Skeletal muscle satellite cell (primary cell): ENCODE measurements at regions not wholly inside any gene's neighbourhood (a gene's known extent, or its start where the extent isn't known, plus 50 kb on each side); places are given as distances from the start of the nearest gene placed in this dataset.
A peak's percentile ranks its signal among the peaks of the same experiment; 100 is the strongest.

ENCODE experiments used
- H3K27me3 ChIP-seq: 2 replicates; pipeline ENCODE4 v1.7.0; 2013; ENCODE audit warnings: low read length; ENCODE audit not compliant: control insufficient read depth, insufficient read depth
- H3K36me3 ChIP-seq: 2 replicates; pipeline ENCODE4 v1.7.0; 2013; ENCODE audit warnings: mild to moderate bottlenecking, control low read depth, low read length; ENCODE audit not compliant: insufficient read depth
- H3K4me1 ChIP-seq: 2 replicates; pipeline ENCODE4 v1.7.0; 2013; ENCODE audit warnings: low read length; ENCODE audit not compliant: control insufficient read depth, insufficient read depth
- H3K4me2 ChIP-seq: 2 replicates; pipeline ENCODE4 v1.7.0; 2013; ENCODE audit warnings: mild to moderate bottlenecking, low read length
- H3K4me3 ChIP-seq: 2 replicates; pipeline ENCODE4 v1.7.0; 2013; ENCODE audit warnings: low read length
- H3K9ac ChIP-seq: 2 replicates; pipeline ENCODE4 v1.7.0; 2013; ENCODE audit warnings: mild to moderate bottlenecking, low read depth, low read length, moderate library complexity
- H3K9me3 ChIP-seq: replicated peaks from 2 replicates; pipeline ENCODE4 v1.7.0; 2013; ENCODE audit warnings: mild to moderate bottlenecking, control low read depth, low read length

DNA sequence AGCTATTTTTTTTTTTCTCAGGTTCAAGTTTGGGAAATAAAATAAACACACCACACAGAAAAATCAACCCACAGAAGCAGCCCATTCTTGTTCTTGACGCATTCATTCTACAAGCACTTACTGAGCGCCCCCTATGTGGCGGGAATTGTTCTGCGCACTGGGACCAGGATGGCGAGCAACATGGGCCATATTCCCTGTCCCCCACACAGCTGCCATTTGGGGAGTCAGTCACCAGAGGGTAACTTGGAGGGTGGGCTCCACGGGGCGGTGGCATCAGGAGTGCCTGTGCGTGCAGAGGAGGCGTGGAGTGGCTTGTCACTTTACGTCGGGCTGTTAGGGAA lies 185.0 kb upstream of the PDE10A start:
- peaks cover 4% of the 10 kb centered on the region for H3K4me1 ChIP-seq
- no peak overlapping the region for H3K4me3 ChIP-seq
- no peak overlapping the region for H3K4me2 ChIP-seq
- H3K9me3 ChIP-seq: no peaks in the 10 kb centered on the region
- H3K36me3 ChIP-seq: no peaks in the 10 kb centered on the region
- no peak overlapping the region for H3K9ac ChIP-seq
- H3K27me3 ChIP-seq: peaks cover 29% of the 10 kb centered on the region

- Histone ChIP-seq H3K4me3 (no peak overlapping the region), H3K27me3 (peaks cover 23% of the 10 kb centered on the region), H3K36me3 (no peaks in the 10 kb centered on the region), H3K9me3 (no peaks in the 10 kb centered on the region), H3K4me2 (no peak overlapping the region), H3K9ac (no peak overlapping the region), H3K4me1 (peaks cover 4% of the 10 kb centered on the region)
Measured at GRCh38 chr6:165847407-165848085, 184.5 kb upstream of the PDE10A start.

DNA sequence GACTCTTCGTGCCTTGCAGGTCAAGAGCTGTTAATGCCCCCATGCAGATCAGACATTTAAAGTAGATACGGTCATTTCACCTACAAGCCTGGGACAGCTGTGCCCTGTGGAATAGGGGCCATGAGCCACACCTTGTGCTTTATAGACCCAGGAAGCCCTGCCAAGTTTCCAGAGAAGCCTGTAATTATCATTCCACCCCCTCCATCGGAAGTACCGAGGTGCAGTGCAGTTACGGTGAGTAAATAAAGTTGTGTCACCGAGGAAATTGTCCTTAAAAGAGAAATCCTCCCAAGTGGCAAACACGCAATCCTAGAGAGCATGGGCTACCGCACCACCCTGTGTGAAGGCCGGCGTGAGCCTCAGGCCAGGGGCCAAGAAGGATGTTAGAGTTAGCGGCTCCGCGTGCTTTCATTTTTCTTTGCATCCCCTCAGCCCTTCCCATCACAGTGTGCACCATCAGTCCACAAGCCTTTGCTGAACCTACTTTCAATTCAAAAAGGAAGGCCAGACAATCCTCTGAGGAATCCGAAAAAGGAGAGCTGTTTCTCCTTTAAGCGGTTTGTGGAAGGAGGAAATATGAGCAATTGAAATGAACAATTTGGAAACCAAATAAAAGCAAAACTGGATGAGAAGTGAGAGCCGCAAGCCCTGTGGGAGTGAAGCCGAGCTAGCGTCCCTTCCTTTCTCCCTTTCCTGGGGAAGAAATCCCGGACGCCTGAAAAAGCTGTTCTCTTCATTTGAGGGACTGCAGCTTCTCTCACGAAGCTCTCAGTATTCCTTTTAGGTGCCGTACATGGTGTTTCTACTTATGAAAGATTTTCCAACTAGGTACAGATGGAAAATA lies 183.3 kb upstream of the PDE10A start:
- no peaks in the 10 kb centered on the region for H3K36me3 ChIP-seq
- peak overlapping the region; percentile 52 for H3K4me3 ChIP-seq
- H3K4me2 ChIP-seq: peak overlapping the region; percentile 38
- peaks cover 4% of the 10 kb centered on the region for H3K4me1 ChIP-seq
- no peaks in the 10 kb centered on the region for H3K9me3 ChIP-seq
- no peak overlapping the region for H3K9ac ChIP-seq
- H3K27me3 ChIP-seq: peaks cover 14% of the 10 kb centered on the region

DNA sequence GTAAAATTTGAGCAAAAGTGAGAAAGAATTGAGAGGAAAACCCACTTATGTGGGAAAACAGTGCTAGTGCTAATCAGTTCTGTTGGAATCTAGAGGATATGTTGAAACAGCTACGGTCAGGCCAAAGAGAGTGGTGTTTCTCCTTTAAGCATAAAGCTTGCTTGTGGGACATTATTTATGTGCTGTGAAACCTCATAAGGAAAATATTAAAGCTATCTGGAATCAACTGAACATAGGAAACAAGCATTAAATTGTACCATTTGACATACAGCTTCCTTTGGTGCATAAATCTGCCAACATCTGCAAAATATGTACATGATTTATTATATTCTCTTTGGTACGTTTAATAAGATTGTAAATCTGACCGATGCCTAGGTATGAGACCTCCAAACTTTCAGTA lies 182.5 kb upstream of the PDE10A start:
- H3K4me2 ChIP-seq: no peak overlapping the region
- no peak overlapping the region for H3K4me3 ChIP-seq
- H3K27me3 ChIP-seq: peaks cover 12% of the 10 kb centered on the region
- peaks cover 4% of the 10 kb centered on the region for H3K4me1 ChIP-seq
- no peaks in the 10 kb centered on the region for H3K36me3 ChIP-seq
- H3K9ac ChIP-seq: no peak overlapping the region
- H3K9me3 ChIP-seq: no peaks in the 10 kb centered on the region

GRCh38 chr6:165844801-165845364 lies 181.8 kb upstream of the PDE10A start:
- no peak overlapping the region for H3K4me2 ChIP-seq
- peaks cover 12% of the 10 kb centered on the region for H3K27me3 ChIP-seq
- no peaks in the 10 kb centered on the region for H3K9me3 ChIP-seq
- H3K9ac ChIP-seq: no peak overlapping the region
- H3K36me3 ChIP-seq: no peaks in the 10 kb centered on the region
- H3K4me1 ChIP-seq: no peaks in the 10 kb centered on the region
- H3K4me3 ChIP-seq: no peak overlapping the region

DNA sequence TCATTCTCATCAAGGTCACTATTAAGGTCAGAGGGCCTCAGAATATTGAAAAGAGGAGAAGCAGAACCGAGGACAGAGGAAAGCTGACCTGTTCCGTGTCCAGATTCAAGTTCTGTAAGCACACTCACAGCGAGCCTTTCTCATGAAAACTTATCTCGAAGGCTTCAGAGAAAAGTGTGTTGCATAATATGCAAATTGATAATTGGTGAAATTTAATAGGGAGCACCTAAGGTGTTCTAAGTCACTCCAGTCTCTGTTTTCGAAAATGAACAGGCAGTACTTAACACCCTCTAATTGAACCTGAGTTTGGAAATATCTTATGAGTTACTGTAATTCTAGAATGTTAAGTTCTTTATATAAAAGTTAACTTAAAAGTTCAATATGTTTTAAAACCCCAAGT lies 181.2 kb upstream of the PDE10A start:
- no peaks in the 10 kb centered on the region for H3K4me1 ChIP-seq
- peaks cover 18% of the 10 kb centered on the region for H3K27me3 ChIP-seq
- H3K36me3 ChIP-seq: no peaks in the 10 kb centered on the region

GRCh38 chr6:165843568-165844113 lies 180.6 kb upstream of the PDE10A start:
- no peak overlapping the region for H3K4me2 ChIP-seq
- H3K9me3 ChIP-seq: no peaks in the 10 kb centered on the region
- H3K9ac ChIP-seq: no peak overlapping the region
- no peaks in the 10 kb centered on the region for H3K36me3 ChIP-seq
- H3K27me3 ChIP-seq: peaks cover 22% of the 10 kb centered on the region
- no peak overlapping the region for H3K4me3 ChIP-seq
- H3K4me1 ChIP-seq: no peaks in the 10 kb centered on the region

More for the DNA sequence above, 181.2 kb upstream of the PDE10A start:
- H3K4me3 ChIP-seq: no peak overlapping the region
- H3K4me2 ChIP-seq: no peak overlapping the region
- no peaks in the 10 kb centered on the region for H3K9me3 ChIP-seq
- H3K9ac ChIP-seq: no peak overlapping the region

DNA sequence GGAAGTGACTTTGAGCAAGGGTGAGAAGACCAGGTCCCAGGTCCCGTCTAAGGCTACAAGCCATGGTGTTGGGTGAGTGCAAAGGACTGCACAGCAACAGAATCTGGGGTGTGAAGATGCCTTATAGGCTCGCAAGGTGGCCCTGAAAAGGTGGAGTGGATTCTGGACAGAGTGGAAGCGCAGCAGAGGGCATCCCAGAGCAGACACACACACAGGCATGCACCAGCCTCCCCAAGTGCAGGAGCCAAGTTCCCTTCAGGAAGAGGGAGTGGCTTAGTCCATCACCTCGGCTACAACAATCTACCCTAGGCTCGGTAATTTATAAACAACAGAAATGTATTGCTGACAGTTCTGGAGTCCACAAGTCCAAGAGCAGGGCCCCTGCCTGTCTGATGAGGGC lies 180.1 kb upstream of the PDE10A start:
- Histone ChIP-seq H3K9me3 (no peaks in the 10 kb centered on the region), H3K4me1 (no peaks in the 10 kb centered on the region), H3K36me3 (no peaks in the 10 kb centered on the region), H3K27me3 (peaks cover 23% of the 10 kb centered on the region), H3K4me3 (no peak overlapping the region), H3K9ac (no peak overlapping the region), H3K4me2 (no peak overlapping the region)

DNA sequence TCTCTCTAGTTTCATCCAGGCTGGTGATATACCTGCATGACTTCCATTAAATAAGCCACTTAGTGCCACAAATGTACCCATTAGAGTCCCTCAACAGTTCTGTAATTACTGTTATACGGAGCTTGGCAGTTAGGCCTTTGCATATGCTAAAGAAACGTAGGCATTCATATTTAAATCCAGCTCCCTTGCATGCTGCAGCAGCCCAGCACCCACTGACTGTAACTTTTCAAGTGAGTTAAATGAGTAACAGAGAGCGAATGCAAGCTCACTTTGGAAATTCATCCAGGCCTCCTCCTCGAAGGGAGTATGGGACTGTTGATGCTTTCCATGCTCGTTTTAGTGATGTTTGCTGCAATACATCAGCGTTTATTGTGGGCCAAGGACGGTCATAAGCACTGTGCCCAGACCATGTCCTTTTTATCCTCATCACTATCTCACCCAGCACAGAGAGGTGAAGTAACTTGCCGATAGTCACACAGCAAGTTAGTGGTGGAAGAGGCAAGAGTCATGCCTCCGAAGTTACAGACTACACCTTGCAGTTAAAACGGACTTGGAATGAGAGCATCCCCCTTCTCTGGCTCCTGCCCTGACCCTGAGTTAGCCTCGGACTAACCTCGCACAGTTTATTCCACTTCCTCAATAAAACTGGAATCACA lies 179.4 kb upstream of the PDE10A start:
- Histone ChIP-seq H3K4me3 (no peak overlapping the region), H3K9me3 (no peaks in the 10 kb centered on the region), H3K4me1 (no peaks in the 10 kb centered on the region), H3K9ac (no peak overlapping the region), H3K4me2 (no peak overlapping the region), H3K27me3 (peaks cover 23% of the 10 kb centered on the region), H3K36me3 (no peaks in the 10 kb centered on the region)

DNA sequence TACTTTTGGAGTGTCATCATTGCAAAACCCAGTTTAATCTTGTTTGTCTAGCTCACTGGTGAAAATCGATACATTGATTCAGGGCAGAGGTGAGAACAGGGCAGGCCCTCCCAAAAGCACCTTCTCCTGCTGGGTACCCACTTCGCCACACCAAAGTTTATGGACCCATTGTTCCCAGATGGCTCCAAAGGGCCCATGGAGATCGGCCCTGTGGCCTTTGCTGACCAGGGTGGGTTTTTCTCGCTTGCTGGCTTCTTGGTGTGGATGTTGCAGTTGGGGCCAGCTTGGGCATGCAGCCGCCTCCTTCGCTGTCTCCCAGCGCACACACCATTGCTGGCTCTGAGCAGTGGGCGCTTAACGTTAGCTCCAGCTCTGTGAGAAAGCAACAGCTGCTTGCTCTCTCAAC lies 178.1 kb upstream of the PDE10A start:
- Histone ChIP-seq H3K9me3 (no peaks in the 10 kb centered on the region), H3K4me1 (no peaks in the 10 kb centered on the region), H3K9ac (no peak overlapping the region), H3K27me3 (peaks cover 18% of the 10 kb centered on the region), H3K36me3 (no peaks in the 10 kb centered on the region), H3K4me2 (no peak overlapping the region), H3K4me3 (no peak overlapping the region)
